IMR-90 (cell line): ENCODE measurements at regions not wholly inside any gene's neighbourhood (a gene's known extent, or its start where the extent isn't known, plus 50 kb on each side); places are given as distances from the start of the nearest gene placed in this dataset.

Source experiments
- ATAC-seq: fragments of 200-7000 bp; cut with Tn5 transposase; 2 replicates; pipeline ENCODE4 v1.9.1; 2020; ENCODE audit warnings: low read depth, mild to moderate bottlenecking, moderate library complexity
- BruUV-seq: library from RNA; stranded (reverse); fragments of 400-500 nt; replicated peaks from 2 replicates; lab custom pipeline; 2021; lab: Mats Ljungman, UMichigan
- CTCF ChIA-PET: fragments of 300-600 bp; formaldehyde crosslinking; extraction: SDS; loops from one replicate; lab custom pipeline; 2021; ENCODE audit warnings: antibody characterized with exemption; lab: Yijun Ruan, JAX
- POLR2A ChIA-PET: fragments of 300-600 bp; sonication (Branson Sonifier 250); formaldehyde crosslinking; loops from one replicate; lab custom pipeline; 2022; ENCODE audit warnings: antibody characterized with exemption; ENCODE audit not compliant: unreplicated experiment; lab: Charles Lee
- DNase-seq: peaks from one replicate; pipeline ENCODE4 v3.0.0; 2013
- H2AFZ ChIP-seq: replicated peaks from 2 replicates; pipeline ENCODE3; 2013; ENCODE audit warnings: low read length, mild to moderate bottlenecking; ENCODE audit not compliant: poor library complexity
- H2AK5ac ChIP-seq: 2 replicates; pipeline ENCODE4 v1.6.1; 2013; ENCODE audit warnings: low read depth, low read length, inconsistent platforms
- H2AK9ac ChIP-seq: replicated peaks from 2 replicates; pipeline ENCODE3; 2013; ENCODE audit warnings: mild to moderate bottlenecking, low read depth, low read length, moderate library complexity; ENCODE audit not compliant: poor library complexity
- H2BK120ac ChIP-seq: 2 replicates; pipeline ENCODE4 v1.6.1; 2013; ENCODE audit warnings: low read depth, low read length, inconsistent platforms
- H2BK15ac ChIP-seq: 3 replicates; pipeline ENCODE4 v1.6.1; 2013; ENCODE audit warnings: low read depth, low read length, inconsistent platforms
- H2BK20ac ChIP-seq: 2 replicates; pipeline ENCODE4 v1.6.1; 2013; ENCODE audit warnings: low read depth, mild to moderate bottlenecking, inconsistent platforms, low read length, moderate library complexity
- H2BK5ac ChIP-seq: 2 replicates; pipeline ENCODE4 v1.6.1; 2013; ENCODE audit warnings: mild to moderate bottlenecking, low read depth, low read length, inconsistent platforms; ENCODE audit not compliant: poor library complexity, severe bottlenecking
- H3K14ac ChIP-seq: replicated peaks from 2 replicates; pipeline ENCODE4 v1.6.1; 2013; ENCODE audit warnings: low read depth, low read length, inconsistent platforms
- H3K18ac ChIP-seq: 2 replicates; pipeline ENCODE4 v1.6.1; 2013; ENCODE audit warnings: low read depth, low read length, control low read depth
- H3K23ac ChIP-seq: 2 replicates; pipeline ENCODE4 v1.6.1; 2013; ENCODE audit warnings: low read depth, low read length, inconsistent platforms
- H3K27ac ChIP-seq: 2 replicates; pipeline ENCODE4 v1.5.1; 2013; ENCODE audit warnings: mild to moderate bottlenecking, control low read depth, low read length; ENCODE audit not compliant: insufficient read depth
- H3K27me3 ChIP-seq: 2 replicates; pipeline ENCODE4 v1.6.1; 2013; ENCODE audit warnings: low read length; ENCODE audit not compliant: control insufficient read depth, insufficient read depth
- H3K36me3 ChIP-seq: 2 replicates; pipeline ENCODE4 v1.6.1; 2013; ENCODE audit warnings: low read length, mixed read lengths; ENCODE audit not compliant: control insufficient read depth, insufficient read depth
- H3K4ac ChIP-seq: 2 replicates; pipeline ENCODE4 v1.6.1; 2013; ENCODE audit warnings: low read depth, low read length, inconsistent platforms
- H3K4me1 ChIP-seq: 2 replicates; pipeline ENCODE4 v1.6.1; 2013; ENCODE audit warnings: low read length, mixed read lengths; ENCODE audit not compliant: control insufficient read depth, insufficient read depth
- H3K4me2 ChIP-seq: 2 replicates; pipeline ENCODE4 v1.6.1; 2013; ENCODE audit warnings: low read depth, mild to moderate bottlenecking, control low read depth, low read length, moderate library complexity
- H3K4me3 ChIP-seq: 2 replicates; pipeline ENCODE4 v1.5.1; 2013; ENCODE audit warnings: low read depth, mild to moderate bottlenecking, control low read depth, low read length, moderate library complexity; ENCODE audit not compliant: insufficient read depth
- H3K56ac ChIP-seq: 2 replicates; pipeline ENCODE4 v1.6.1; 2013; ENCODE audit warnings: low read length, inconsistent platforms; ENCODE audit not compliant: insufficient read depth; ENCODE audit errors: extremely low read depth
- H3K79me1 ChIP-seq, 2 experiments: 2 replicates each; pipeline ENCODE4 v1.6.1; 2013; ENCODE audit warnings: low read length in 2 of 2, inconsistent platforms in 1 of 2, low read depth in 1 of 2
- H3K9ac ChIP-seq: 2 replicates; pipeline ENCODE4 v1.6.1; 2013; ENCODE audit warnings: low read depth, low read length, control low read depth
- H3K9me1 ChIP-seq: 2 replicates; pipeline ENCODE4 v1.6.1; 2013; ENCODE audit warnings: low read length, inconsistent platforms; ENCODE audit not compliant: insufficient read depth
- H3K9me3 ChIP-seq: 2 replicates; pipeline ENCODE4 v1.6.1; 2013; ENCODE audit warnings: low read length; ENCODE audit not compliant: control insufficient read depth, insufficient read depth
- H4K20me1 ChIP-seq: 2 replicates; pipeline ENCODE4 v1.6.1; 2013; ENCODE audit warnings: low read length, inconsistent platforms; ENCODE audit not compliant: insufficient read depth
- H4K5ac ChIP-seq: 2 replicates; pipeline ENCODE4 v1.6.1; 2013; ENCODE audit warnings: mild to moderate bottlenecking, low read depth, low read length, control low read depth
- H4K8ac ChIP-seq, 2 experiments: 2 replicates each; pipeline ENCODE4 v1.6.1; 2013; ENCODE audit warnings: low read depth in 2 of 2, low read length in 2 of 2, control low read depth in 1 of 2, inconsistent platforms in 1 of 2
- H4K91ac ChIP-seq: 2 replicates; pipeline ENCODE4 v1.6.1; 2013; ENCODE audit warnings: low read depth, low read length, inconsistent platforms; ENCODE audit not compliant: insufficient read depth
- BHLHE40 ChIP-seq: fragments of 150-350 bp; IDR thresholded peaks from 2 replicates; pipeline ENCODE4 v1.6.1; 2016; ENCODE audit warnings: mild to moderate bottlenecking, low read depth, low read length
- CEBPB ChIP-seq: IDR thresholded peaks from 2 replicates; pipeline ENCODE4 v1.6.1; 2012; ENCODE audit warnings: low read depth, low read length, improper control_type of control experiment
- CHD1 ChIP-seq: IDR thresholded peaks from 2 replicates; pipeline ENCODE4 v1.6.1; 2012; ENCODE audit warnings: low read depth, low read length, improper control_type of control experiment
- FOS ChIP-seq: fragments of 150-350 bp; IDR thresholded peaks from 2 replicates; pipeline ENCODE4 v1.6.1; 2016; ENCODE audit warnings: low read depth, low read length
- MAFK ChIP-seq: IDR thresholded peaks from 2 replicates; pipeline ENCODE4 v1.6.1; 2012; ENCODE audit warnings: low read depth, low read length, improper control_type of control experiment
- MAZ ChIP-seq: IDR thresholded peaks from 2 replicates; pipeline ENCODE4 v1.6.1; 2012; ENCODE audit warnings: low read depth, mild to moderate bottlenecking, low read length, improper control_type of control experiment, moderate library complexity, borderline replicate concordance
- NFE2L2 ChIP-seq: fragments of 150-350 bp; IDR thresholded peaks from 2 replicates; pipeline ENCODE4 v1.6.1; 2016; ENCODE audit warnings: low read depth, mild to moderate bottlenecking, low read length
- RCOR1 ChIP-seq: IDR thresholded peaks from 2 replicates; pipeline ENCODE4 v1.6.1; 2012; ENCODE audit warnings: mild to moderate bottlenecking, low read length, improper control_type of control experiment; ENCODE audit not compliant: insufficient replicate concordance
- SMC3 ChIP-seq: fragments of 150-350 bp; IDR thresholded peaks from 2 replicates; pipeline ENCODE4 v1.6.1; 2016; ENCODE audit warnings: low read depth, mild to moderate bottlenecking, antibody characterized with exemption, low read length, moderate library complexity
- WGBS, 2 experiments: methylation state at CpG; one replicate each; pipeline versions ENCODE4 v1.1.5 to v1.1.7; 2013; ENCODE audit warnings: missing lambda C conversion rate in 2 of 2; ENCODE audit not compliant: insufficient read length in 1 of 2; ENCODE audit errors: extremely low coverage in 2 of 2; 5-methylcytosine and 5-hydroxymethylcytosine counted together
- dilution Hi-C: fragments of 300-500 bp; cut with HindIII; formaldehyde crosslinking; loops from one replicate; pipeline ENCODE4 v1.14.3; 2018; ENCODE audit warnings: low sequenced_read_pairs; ENCODE audit not compliant: unreplicated experiment
- in situ Hi-C: fragments of 300-500 bp; cut with MboI; formaldehyde crosslinking; loops from 3 replicates; pipeline ENCODE4 v1.14.3; 2019; ENCODE audit warnings: low sequenced_read_pairs, inconsistent platforms, mixed read lengths
- intact Hi-C: fragments of 100-400 bp; cut with micrococcal nuclease; formaldehyde crosslinking; loops from 2 replicates; pipeline ENCODE4 v1.10.0; 2022
- TF ChIP-seq, protein P1 (sequence below): fragments of 150-350 bp; IDR thresholded peaks from 2 replicates; pipeline ENCODE4 v1.6.1; 2017; ENCODE audit warnings: mild to moderate bottlenecking, antibody characterized with exemption, low read length, low read depth
- TF ChIP-seq, protein P2 (sequence below): fragments of 150-350 bp; IDR thresholded peaks from 2 replicates; pipeline ENCODE4 v1.6.1; 2016; ENCODE audit warnings: low read depth, mild to moderate bottlenecking, low read length, moderate library complexity, borderline replicate concordance

DNA sequence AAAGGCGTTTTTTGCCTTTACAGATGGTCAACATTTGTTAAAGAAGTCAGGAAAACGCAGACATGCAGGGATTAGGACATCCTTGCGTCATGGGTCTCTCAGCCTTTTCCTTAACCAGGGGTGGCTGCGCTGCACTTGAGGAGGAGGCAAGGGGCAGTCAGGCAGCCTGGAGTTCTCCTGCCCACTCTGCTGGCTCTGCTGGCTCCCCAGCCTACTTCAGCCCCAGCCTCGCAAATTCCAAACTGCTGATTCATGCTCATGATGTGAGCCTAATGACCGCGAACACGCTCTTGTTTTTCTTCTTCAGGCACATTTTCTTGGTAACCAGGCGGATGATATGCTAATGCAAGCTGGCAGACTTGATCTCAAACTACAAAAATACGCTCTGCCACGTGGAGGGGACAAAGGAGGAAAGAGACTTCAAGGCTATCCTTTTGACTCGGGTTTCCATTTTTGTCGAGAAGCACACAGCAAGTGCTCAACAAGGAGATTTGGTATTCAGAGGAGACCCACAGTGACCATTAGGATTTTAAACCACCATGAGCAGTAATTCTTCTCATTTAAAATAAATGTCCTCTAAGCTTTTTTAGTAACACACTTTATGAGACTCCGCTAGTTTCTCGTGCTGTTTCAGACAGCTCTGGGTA lies 290.3 kb upstream of the STXBP5 start (continued):
- peak; percentile 98 for TF ChIP-seq MAZ

DNA sequence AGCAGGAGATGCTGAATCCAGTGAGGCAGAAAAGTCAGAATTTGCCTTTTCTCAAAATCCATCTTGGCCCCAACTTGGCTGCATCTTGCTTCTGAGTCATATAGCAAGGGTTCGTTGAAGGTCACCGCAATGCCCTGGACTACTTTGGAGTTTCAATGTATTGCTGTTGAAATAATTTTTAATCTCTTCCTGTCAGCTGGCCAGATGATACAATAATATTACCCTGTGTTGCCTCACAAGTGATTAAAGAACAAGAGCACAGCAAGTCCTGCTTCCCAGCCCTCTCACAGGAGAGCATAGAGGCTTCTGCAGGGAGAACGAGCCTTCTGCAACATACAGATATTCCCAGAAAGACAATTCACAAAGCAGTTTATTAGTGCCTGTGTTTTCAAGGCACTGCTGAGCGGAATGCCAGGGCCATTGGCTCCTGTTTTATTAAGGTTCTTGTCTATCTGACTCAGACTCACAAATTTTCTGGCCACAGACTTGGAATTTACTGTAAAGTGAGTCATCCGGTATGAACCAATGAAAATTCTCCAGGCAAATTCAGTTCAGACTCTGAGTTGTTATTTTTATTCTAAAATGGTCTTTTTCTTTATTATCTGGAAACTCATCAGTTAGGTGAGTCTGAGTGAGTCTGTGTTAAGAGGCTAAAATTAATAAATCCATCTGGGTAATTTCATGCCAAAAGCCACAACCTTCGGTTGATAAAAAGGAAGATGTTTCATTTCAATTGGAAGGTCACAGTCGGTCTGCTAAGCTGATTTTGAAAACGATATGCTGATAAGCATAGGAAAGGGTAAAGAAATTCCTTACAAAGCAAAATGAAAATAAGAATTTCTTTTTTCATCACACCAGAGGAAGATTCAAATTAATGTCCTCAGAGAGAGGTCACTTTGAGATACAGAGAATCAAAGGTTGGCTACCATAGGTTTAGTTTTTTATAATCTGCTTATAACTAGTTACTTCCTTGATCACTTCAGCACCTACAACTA lies 289.4 kb upstream of the STXBP5 start:
- peak overlapping the region; percentile 95 for H3K23ac ChIP-seq
- POLR2A ChIA-PET, result interaction anchor here (0.7 kb wide), 1 partner anchor 11 kb away, joined by 4 read pairs; no protein-coding TSS in a partner anchor
- peak overlapping the region; percentile 74 to 93 for H4K8ac ChIP-seq
- H2BK120ac ChIP-seq, result peak overlapping the region; percentile 98
- H4K91ac ChIP-seq, result peak overlapping the region; percentile 97
- in situ Hi-C loops (loop anchor here (25.0 kb wide), 1 partner anchor 298 kb away; the partner anchor contains the start of gene STXBP5), intact Hi-C loops (loop anchor here (1.0 to 5.0 kb wide), 6 partner anchors 57 to 370 kb away; no protein-coding TSS in a partner anchor), dilution Hi-C loops (no loop called here)
- peak overlapping the region; percentile 100 for H4K5ac ChIP-seq
- H3K56ac ChIP-seq, result peak overlapping the region; percentile 98
- CTCF ChIA-PET, result interaction anchor here (0.7 kb wide), 1 partner anchor 282 kb away, joined by 3 read pairs; no protein-coding TSS in a partner anchor
- peak; percentile 67 for ATAC-seq
- H3K9me1 ChIP-seq, result peaks cover 8% of the 10 kb centered on the region
- H2AK5ac ChIP-seq, result peak overlapping the region; percentile 82
- peak overlapping the region; percentile 38 for H2AFZ ChIP-seq
- peaks cover 16% of the 10 kb centered on the region for H3K4me1 ChIP-seq
- H3K18ac ChIP-seq, result peak overlapping the region; percentile 98
- peak overlapping the region; percentile 92 for H3K4ac ChIP-seq
- H2AK9ac ChIP-seq, result peak overlapping the region; percentile 39
- H3K9me3 ChIP-seq, result no peaks in the 10 kb centered on the region
- peak overlapping the region; percentile 82 for H3K9ac ChIP-seq
- H4K20me1 ChIP-seq, result no peaks in the 10 kb centered on the region
- WGBS, 2 experiments, result no CpG with 5 or more reads among the region's 8 CpGs
- H3K4me3 ChIP-seq, result peak overlapping the region; percentile 52; the same call in 1 of the 2 replicates
- DNase-seq, result peak; percentile 96
- TSS peak; percentile 78 for BruUV-seq
- H3K27me3 ChIP-seq, result no peaks in the 10 kb centered on the region
- H3K79me1 ChIP-seq, result peaks cover 9 to 20% of the 10 kb centered on the region in 2 experiments; a peak in 3 of 4 replicates
- H3K4me2 ChIP-seq, result peak overlapping the region; percentile 94
- H3K36me3 ChIP-seq, result no peaks in the 10 kb centered on the region
- H3K14ac ChIP-seq, result peak overlapping the region; percentile 95
- peak overlapping the region; percentile 95 for H2BK20ac ChIP-seq
- peak overlapping the region; percentile 98 for H3K27ac ChIP-seq
- peak overlapping the region; percentile 84 for H2BK15ac ChIP-seq
- peak overlapping the region; percentile 95 for H2BK5ac ChIP-seq
- no peak for TF ChIP-seq MAFK
- TF ChIP-seq, protein P1, sequence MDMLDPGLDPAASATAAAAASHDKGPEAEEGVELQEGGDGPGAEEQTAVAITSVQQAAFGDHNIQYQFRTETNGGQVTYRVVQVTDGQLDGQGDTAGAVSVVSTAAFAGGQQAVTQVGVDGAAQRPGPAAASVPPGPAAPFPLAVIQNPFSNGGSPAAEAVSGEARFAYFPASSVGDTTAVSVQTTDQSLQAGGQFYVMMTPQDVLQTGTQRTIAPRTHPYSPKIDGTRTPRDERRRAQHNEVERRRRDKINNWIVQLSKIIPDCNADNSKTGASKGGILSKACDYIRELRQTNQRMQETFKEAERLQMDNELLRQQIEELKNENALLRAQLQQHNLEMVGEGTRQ, result no peak
- TF ChIP-seq, protein P2, sequence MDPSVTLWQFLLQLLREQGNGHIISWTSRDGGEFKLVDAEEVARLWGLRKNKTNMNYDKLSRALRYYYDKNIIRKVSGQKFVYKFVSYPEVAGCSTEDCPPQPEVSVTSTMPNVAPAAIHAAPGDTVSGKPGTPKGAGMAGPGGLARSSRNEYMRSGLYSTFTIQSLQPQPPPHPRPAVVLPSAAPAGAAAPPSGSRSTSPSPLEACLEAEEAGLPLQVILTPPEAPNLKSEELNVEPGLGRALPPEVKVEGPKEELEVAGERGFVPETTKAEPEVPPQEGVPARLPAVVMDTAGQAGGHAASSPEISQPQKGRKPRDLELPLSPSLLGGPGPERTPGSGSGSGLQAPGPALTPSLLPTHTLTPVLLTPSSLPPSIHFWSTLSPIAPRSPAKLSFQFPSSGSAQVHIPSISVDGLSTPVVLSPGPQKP, result no peak
- TF ChIP-seq BHLHE40, result peak; percentile 54; the same call in 1 of the 2 replicates
- TF ChIP-seq NFE2L2, result no peak
- TF ChIP-seq FOS, result peak; percentile 93
- TF ChIP-seq RCOR1, result no peak
- peak; percentile 86 for TF ChIP-seq CHD1
- TF ChIP-seq CEBPB, result peak; percentile 58
- TF ChIP-seq SMC3, result no peak
- TF ChIP-seq MAZ, result no peak
